ENCODE measurements at regions not wholly inside any gene's neighbourhood (a gene's known extent, or its start where the extent isn't known, plus 50 kb on each side); places are given as distances from the start of the nearest gene placed in this dataset.

DNA sequence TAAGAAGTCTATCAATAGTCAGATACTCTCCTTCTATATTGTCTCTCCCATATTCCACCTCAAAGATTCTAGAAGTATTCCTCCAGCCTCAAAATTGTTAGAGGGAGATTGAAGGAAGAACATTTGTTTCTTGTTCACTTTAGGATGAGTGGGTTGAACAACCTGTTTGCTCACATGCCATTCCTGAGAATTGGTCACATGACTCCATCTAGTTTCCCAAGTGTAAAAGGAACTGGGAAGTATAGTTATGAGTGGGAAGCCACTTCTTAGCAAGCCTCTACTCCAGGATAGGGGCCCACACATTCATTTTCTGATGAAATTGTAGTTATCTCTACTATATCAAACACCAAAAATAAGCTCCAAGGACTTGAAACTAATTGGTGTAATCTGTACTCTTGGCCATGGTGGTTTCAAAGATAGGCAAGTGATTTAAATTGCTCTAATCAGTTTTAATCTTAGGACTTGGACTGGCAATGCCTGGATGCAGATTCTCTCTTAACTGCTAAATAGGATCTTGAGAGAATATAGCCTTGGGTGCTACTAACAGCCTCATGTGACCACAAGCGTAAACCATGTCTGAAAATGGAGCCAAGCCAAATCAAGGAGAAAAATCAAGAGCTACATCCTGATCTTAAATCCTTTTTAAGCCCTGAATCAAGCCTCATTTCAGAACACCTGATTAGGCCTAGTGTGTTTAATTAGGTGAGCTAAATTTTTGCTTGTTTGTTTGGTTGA lies 758.7 kb upstream of the MAN1A1 start:
- TF ChIP-seq, protein P1, sequence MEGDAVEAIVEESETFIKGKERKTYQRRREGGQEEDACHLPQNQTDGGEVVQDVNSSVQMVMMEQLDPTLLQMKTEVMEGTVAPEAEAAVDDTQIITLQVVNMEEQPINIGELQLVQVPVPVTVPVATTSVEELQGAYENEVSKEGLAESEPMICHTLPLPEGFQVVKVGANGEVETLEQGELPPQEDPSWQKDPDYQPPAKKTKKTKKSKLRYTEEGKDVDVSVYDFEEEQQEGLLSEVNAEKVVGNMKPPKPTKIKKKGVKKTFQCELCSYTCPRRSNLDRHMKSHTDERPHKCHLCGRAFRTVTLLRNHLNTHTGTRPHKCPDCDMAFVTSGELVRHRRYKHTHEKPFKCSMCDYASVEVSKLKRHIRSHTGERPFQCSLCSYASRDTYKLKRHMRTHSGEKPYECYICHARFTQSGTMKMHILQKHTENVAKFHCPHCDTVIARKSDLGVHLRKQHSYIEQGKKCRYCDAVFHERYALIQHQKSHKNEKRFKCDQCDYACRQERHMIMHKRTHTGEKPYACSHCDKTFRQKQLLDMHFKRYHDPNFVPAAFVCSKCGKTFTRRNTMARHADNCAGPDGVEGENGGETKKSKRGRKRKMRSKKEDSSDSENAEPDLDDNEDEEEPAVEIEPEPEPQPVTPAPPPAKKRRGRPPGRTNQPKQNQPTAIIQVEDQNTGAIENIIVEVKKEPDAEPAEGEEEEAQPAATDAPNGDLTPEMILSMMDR (conservative IDR thresholded peaks at IDR 0.05; ENCODE audit: low read depth in 2 of 2): no peak
- TF ChIP-seq EZH2 (IDR thresholded peaks at IDR 0.05; ENCODE audit: low read depth, unreplicated experiment): no peak
